ENCODE measurements at regions not wholly inside any gene's neighbourhood (a gene's known extent, or its start where the extent isn't known, plus 50 kb on each side); places are given as distances from the start of the nearest gene placed in this dataset.

DNA sequence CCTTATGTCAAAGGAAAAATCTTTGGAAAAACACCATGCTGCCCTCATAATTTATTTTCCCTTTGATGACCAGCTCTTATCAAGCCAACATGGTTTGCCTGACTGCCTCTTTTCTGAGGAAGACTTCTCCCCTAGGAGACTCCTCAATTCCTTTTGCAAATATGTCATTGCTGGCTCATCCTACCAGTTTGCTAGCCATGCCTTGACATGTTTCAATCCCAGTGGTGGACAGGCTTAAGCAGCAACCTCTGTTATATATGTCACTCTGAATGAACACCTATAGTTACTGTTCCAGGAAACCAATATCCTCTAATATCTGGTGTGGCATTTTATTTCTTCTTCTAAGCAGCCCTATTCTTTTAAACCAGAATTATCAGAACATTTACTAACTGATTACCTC lies 615.8 kb downstream of the HTR1A start:
- intact Hi-C loops (cut with micrococcal nuclease; ENCODE audit: unreplicated experiment) = no loop called here
- no peaks in the 10 kb centered on the region for H3K9me2 ChIP-seq (ENCODE audit: insufficient read depth, low read length)
- CTCF ChIA-PET (ENCODE audit: unreplicated experiment) = no interaction called here
- no peak overlapping the region for H3K27ac ChIP-seq (ENCODE audit: low read depth, low read length, poor library complexity, severe bottlenecking)
- H3K9me3 ChIP-seq (ENCODE audit: low read length) = peaks cover 9% of the 10 kb centered on the region; the same call in 1 of the 2 replicates
- H2AFZ ChIP-seq (ENCODE audit: low read length) = no peak overlapping the region
- no peaks in the 10 kb centered on the region for H4K20me1 ChIP-seq (ENCODE audit: insufficient read depth, low read length)
- no peak for TF ChIP-seq EZH2phosphoT487 (IDR thresholded peaks at IDR 0.05; ENCODE audit: borderline replicate concordance, low read depth, low read length)
- TF ChIP-seq, protein P1, sequence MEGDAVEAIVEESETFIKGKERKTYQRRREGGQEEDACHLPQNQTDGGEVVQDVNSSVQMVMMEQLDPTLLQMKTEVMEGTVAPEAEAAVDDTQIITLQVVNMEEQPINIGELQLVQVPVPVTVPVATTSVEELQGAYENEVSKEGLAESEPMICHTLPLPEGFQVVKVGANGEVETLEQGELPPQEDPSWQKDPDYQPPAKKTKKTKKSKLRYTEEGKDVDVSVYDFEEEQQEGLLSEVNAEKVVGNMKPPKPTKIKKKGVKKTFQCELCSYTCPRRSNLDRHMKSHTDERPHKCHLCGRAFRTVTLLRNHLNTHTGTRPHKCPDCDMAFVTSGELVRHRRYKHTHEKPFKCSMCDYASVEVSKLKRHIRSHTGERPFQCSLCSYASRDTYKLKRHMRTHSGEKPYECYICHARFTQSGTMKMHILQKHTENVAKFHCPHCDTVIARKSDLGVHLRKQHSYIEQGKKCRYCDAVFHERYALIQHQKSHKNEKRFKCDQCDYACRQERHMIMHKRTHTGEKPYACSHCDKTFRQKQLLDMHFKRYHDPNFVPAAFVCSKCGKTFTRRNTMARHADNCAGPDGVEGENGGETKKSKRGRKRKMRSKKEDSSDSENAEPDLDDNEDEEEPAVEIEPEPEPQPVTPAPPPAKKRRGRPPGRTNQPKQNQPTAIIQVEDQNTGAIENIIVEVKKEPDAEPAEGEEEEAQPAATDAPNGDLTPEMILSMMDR (conservative IDR thresholded peaks at IDR 0.05; ENCODE audit: low read length) = no peak
- no peaks in the 10 kb centered on the region for H3K36me3 ChIP-seq (ENCODE audit: insufficient read depth, low read length)
- no peak overlapping the region for H3K4me3 ChIP-seq (ENCODE audit: low read depth, low read length, poor library complexity, severe bottlenecking)
- no peaks in the 10 kb centered on the region for H3K4me1 ChIP-seq (ENCODE audit: insufficient read depth, low read length, poor library complexity, severe bottlenecking)
- H3K4me2 ChIP-seq (ENCODE audit: low read length) = no peak overlapping the region
- no peak for DNase-seq (ENCODE audit: low spot score)
- POLR2A ChIA-PET = no interaction called here
- H3K79me2 ChIP-seq (ENCODE audit: insufficient read depth, low read depth, low read length) = no peaks in the 10 kb centered on the region
- no TSS peak for BruUV-seq (replicated peaks)

DNA sequence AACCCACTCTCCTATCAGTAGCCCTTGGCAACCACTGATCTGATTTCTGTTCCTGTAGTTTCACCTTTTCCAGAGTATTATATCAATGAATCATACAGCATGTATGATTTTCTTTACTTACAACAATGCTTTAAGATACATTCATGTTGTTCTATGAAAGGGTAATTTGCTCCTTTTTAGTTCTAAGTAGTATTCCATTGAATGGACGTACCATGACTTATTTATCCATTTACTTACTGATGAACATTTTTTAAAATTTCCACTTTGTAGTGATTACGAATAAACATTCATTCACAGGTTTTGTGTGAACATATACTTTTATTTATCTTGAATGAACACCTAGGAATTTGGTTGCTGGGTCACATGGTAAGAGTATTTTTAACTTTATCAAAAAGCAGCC lies 620.8 kb downstream of the HTR1A start:
- Histone ChIP-seq H2AFZ (ENCODE audit: low read length) (no peak overlapping the region), H3K9me2 (ENCODE audit: insufficient read depth, low read length) (no peaks in the 10 kb centered on the region), H3K79me2 (ENCODE audit: insufficient read depth, low read depth, low read length) (no peaks in the 10 kb centered on the region), H3K4me1 (ENCODE audit: insufficient read depth, low read length, poor library complexity, severe bottlenecking) (no peaks in the 10 kb centered on the region), H3K4me3 (ENCODE audit: low read depth, low read length, poor library complexity, severe bottlenecking) (no peak overlapping the region), H4K20me1 (ENCODE audit: insufficient read depth, low read length) (no peaks in the 10 kb centered on the region), H3K4me2 (ENCODE audit: low read length) (no peak overlapping the region), H3K9me3 (ENCODE audit: low read length) (peaks cover 13% of the 10 kb centered on the region; the same call in 1 of the 2 replicates), H3K36me3 (ENCODE audit: insufficient read depth, low read length) (no peaks in the 10 kb centered on the region), H3K27ac (ENCODE audit: low read depth, low read length, poor library complexity, severe bottlenecking) (no peak overlapping the region)
- ChIA-PET POLR2A (no interaction called here), CTCF (ENCODE audit: unreplicated experiment) (no interaction called here)
- intact Hi-C loops (cut with micrococcal nuclease; ENCODE audit: unreplicated experiment) = no loop called here
- BruUV-seq (replicated peaks) = no TSS peak
- TF ChIP-seq, protein P1 (conservative IDR thresholded peaks at IDR 0.05; ENCODE audit: low read length) = no peak
- no peak for DNase-seq (ENCODE audit: low spot score)

DNA sequence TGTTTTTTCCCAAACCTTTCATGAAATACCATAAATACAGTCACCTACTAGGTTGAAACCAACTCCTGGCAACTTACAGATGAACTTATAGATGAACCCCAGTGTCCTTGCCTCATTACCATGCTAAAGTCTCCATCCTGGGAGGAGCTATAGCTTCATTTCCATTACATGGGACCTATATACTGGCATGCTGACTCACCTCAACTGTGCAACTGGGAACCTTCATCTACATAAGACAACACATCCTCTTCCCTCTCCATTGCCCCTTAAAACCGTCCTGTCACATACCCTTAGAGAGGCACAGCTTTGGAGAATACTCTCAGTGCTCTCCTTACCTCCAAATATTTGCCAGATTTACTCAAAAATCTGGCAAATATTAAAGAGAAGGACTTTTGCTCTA lies 638.3 kb downstream of the HTR1A start:
- Histone ChIP-seq H4K20me1 (ENCODE audit: insufficient read depth, low read length) (no peaks in the 10 kb centered on the region), H3K9me3 (ENCODE audit: low read length) (no peaks in the 10 kb centered on the region), H3K79me2 (ENCODE audit: insufficient read depth, low read depth, low read length) (no peaks in the 10 kb centered on the region), H3K9me2 (ENCODE audit: insufficient read depth, low read length) (no peaks in the 10 kb centered on the region), H3K27ac (ENCODE audit: low read depth, low read length, poor library complexity, severe bottlenecking) (no peak overlapping the region), H2AFZ (ENCODE audit: low read length) (no peak overlapping the region), H3K4me3 (ENCODE audit: low read depth, low read length, poor library complexity, severe bottlenecking) (no peak overlapping the region), H3K4me1 (ENCODE audit: insufficient read depth, low read length, poor library complexity, severe bottlenecking) (no peaks in the 10 kb centered on the region), H3K4me2 (ENCODE audit: low read length) (no peak overlapping the region), H3K36me3 (ENCODE audit: insufficient read depth, low read length) (no peaks in the 10 kb centered on the region)
- CTCF ChIA-PET (ENCODE audit: unreplicated experiment) = no interaction called here
- POLR2A ChIA-PET = no interaction called here
- no TSS peak for BruUV-seq (replicated peaks)
- no peak for DNase-seq (ENCODE audit: low spot score)
- TF ChIP-seq, protein P1 (conservative IDR thresholded peaks at IDR 0.05; ENCODE audit: low read length) = no peak
- intact Hi-C loops (cut with micrococcal nuclease; ENCODE audit: unreplicated experiment) = no loop called here
